GM12891 (cell line): ENCODE measurements at regions not wholly inside any gene's neighbourhood (a gene's known extent, or its start where the extent isn't known, plus 50 kb on each side); places are given as distances from the start of the nearest gene placed in this dataset.

Source experiments
- POLR2A ChIP-seq: IDR thresholded peaks from 2 replicates; pipeline ENCODE4 v1.6.1; 2011; ENCODE audit warnings: low read depth, low read length, control low read depth
- POLR2AphosphoS5 ChIP-seq: IDR thresholded peaks from 2 replicates; pipeline ENCODE4 v1.6.1; 2011; ENCODE audit warnings: low read depth, low read length, control low read depth
- SPI1 ChIP-seq: IDR thresholded peaks from 2 replicates; pipeline ENCODE4 v1.6.1; 2011; ENCODE audit warnings: low read depth, low read length, control low read depth

DNA sequence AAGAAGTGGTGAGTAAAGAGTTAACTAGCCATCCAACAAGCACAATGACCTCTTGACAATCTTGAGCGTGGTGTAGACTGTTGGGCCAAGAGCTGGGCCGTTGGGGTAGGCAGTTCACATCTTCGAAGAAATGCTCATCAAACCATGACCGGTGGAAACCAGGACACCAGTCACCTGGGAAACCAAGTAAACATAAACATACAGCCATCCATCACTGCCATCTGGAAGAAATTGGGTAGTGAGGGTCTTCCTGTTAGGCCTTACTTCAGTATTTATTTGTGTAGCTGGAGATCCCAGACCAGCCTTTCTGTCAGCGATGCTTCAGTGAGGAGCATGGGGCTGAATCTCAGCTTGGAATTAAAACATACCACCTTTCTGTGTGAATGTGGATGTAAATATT lies 108.1 kb upstream of the HAO2 start:
- no peak for TF ChIP-seq SPI1
- TF ChIP-seq POLR2A: no peak
- TF ChIP-seq POLR2AphosphoS5: no peak
